ENCODE measurements at regions not wholly inside any gene's neighbourhood (a gene's known extent, or its start where the extent isn't known, plus 50 kb on each side); places are given as distances from the start of the nearest gene placed in this dataset.

GRCh38 chr5:121386334-121386733 lies 465.3 kb upstream of the FTMT start:
- no peak for TF ChIP-seq CTCF (IDR thresholded peaks at IDR 0.05)
- no peak for TF ChIP-seq POLR2A (IDR thresholded peaks at IDR 0.05)
- no peak for TF ChIP-seq POLR2AphosphoS5 (IDR thresholded peaks at IDR 0.05)
